HCEC 1CT (cell line): ENCODE measurements at regions not wholly inside any gene's neighbourhood (a gene's known extent, or its start where the extent isn't known, plus 50 kb on each side); places are given as distances from the start of the nearest gene placed in this dataset.

Experiments
- DNase-seq: peaks from one replicate; pipeline ENCODE4 v3.0.0-alpha.2; 2017

GRCh38 chr9:78606001-78606379, 309.1 kb downstream of the PSAT1 start:
- no peak for DNase-seq

DNA sequence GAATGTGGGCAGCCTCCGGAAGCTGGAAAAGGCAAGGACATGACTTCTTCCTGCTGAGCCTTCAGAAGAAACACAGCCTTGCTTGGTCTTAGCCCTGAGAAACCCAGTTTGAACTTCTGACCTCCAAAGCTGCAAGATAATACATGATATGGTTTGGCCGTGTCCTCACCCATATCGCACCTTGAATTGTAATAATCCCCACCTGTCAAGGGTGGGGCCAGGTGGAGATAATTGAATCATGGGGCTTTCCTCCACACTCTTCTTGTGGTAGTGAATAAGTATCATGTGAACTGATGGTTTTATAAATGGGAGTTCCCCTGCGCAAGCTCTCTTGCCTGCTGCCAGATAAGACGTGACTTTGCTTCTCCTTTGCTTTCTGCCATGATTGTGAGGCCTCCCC, 310.9 kb downstream of the PSAT1 start:
- DNase-seq: no peak

GRCh38 chr9:78609450-78609849, 312.5 kb downstream of the PSAT1 start:
- no peak for DNase-seq

- DNase-seq: peak; percentile 78
These were observed 315.2 kb downstream of the PSAT1 start for GRCh38 chr9:78612091-78612490.

DNA sequence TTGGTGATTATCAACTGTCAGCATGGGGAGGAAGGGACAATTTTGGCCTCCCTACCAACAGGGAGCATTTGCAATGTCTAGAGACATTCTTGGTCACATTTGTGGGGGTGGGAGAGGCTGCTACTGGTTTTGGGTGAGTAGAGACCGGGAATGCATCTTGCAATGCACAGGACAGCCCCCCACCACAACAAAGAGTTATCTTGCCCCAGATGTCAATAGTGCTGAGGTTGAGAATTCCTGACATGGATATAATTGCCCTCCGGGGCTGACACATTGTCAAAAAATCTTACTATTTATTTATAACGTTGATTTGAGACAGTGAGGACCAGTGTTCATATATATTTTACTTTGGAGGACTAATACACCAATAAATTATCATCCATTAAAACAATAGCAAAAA, 316.1 kb downstream of the PSAT1 start:
- no peak for DNase-seq

GRCh38 chr9:78614892-78615291, 318.0 kb downstream of the PSAT1 start:
- DNase-seq: no peak

- DNase-seq: no peak
These were observed 318.4 kb downstream of the PSAT1 start for GRCh38 chr9:78615372-78615771.

- no peak for DNase-seq
These were observed 321.8 kb downstream of the PSAT1 start for GRCh38 chr9:78618735-78619134.

- no peak for DNase-seq
These were observed 323.4 kb downstream of the PSAT1 start for GRCh38 chr9:78620303-78620702.

DNA sequence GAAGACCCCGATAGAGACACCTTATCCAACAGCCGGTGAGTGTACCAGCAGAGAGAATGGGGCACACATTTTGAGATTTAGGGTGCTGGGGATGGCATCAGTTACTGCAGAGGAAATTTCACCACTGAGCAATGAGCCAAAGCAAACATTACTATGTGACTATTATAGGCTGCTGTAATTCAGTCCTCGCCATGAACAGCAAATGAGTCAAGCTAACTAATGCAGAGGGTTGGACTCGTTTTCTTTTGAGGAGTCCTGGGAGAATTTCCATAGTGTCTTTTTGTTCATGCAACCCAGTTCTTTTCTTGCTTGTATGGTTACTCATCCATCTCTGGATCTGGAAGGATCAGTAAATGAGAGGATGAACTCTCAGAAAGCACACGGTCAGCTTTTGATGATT, 323.8 kb downstream of the PSAT1 start:
- peak; percentile 74 for DNase-seq

GRCh38 chr9:78622126-78622525, 325.2 kb downstream of the PSAT1 start:
- DNase-seq: no peak

DNA sequence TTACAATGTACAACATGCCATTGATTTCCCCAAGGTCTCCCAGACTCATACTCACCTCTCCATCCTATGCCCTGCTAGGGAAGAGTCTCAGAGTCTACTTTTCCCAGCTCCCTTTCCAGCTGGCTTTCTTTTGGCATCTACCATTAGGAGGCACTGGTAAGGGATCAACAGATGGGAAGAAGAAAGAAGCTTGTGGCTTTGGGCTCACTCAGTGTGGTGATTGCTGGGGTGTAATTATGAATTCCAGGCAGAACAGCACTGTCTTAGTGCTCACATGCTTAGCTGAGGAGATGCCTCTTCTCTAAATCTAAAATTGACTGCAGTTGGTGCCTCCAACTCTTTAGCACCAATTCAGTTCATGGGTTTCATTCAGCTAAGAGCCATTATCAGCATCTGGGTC, 330.0 kb downstream of the PSAT1 start:
- DNase-seq: no peak

GRCh38 chr9:78630966-78631365, 334.0 kb downstream of the PSAT1 start:
- no peak for DNase-seq

DNA sequence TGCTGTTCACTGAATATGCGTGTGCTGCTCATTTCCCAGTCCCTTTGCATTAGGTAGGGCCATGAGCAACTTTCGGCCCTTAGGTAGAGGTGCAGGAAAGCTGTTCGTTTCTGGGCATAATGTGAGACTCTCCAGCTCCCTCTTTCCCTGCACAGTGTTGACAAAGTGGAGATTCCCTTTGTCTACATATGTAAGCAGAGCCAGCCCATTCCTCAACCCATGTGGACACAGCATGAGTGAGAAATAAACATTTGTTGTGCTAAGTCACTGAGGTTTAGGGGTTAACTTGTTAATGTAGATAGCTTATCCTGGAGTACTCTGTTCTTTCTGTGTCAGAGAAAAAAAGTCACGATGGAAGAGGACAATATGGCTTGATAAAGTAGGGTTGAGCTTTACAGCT, 343.8 kb downstream of the PSAT1 start:
- no peak for DNase-seq

GRCh38 chr9:78644359-78644758, 347.4 kb downstream of the PSAT1 start:
- no peak for DNase-seq

DNA sequence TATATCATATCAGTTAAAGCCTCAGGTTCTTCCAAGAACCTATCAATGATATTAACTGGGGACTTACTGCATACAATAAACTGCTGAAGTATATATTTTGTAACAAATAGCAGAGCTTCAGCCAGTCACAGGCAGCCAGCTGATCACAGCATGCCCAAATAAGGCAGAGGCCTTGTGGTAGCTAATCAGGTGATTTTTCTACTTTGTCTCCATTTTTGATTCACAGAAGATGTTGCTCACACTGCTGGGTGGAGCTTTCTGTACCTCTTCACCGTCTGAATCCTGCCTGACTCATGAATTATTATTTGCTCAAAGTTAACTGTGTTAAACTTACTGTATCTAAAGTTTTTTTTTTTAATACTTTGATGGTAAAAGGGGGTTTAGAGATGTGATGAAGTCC, 357.4 kb downstream of the PSAT1 start:
- peak; percentile 21 for DNase-seq

DNA sequence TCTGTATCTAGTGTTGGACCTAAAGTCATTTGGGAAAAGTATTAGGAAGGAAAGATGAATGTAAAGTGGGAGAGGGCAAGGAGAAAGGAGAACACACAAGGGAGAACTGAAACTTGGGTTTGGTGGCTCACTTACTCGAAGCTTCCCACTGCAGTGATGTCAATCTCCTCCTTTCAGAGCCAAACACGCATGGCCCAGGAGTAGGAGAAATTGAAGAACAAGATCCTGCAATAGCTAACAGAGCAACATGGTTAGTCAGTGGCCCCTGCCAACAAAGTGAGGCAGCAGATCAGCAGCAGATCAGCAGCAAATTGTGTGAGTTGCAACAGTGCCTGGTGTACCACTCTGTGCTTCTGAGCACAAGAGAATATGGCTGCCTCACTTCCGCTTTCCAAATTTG, 366.4 kb downstream of the PSAT1 start:
- DNase-seq: no peak

DNA sequence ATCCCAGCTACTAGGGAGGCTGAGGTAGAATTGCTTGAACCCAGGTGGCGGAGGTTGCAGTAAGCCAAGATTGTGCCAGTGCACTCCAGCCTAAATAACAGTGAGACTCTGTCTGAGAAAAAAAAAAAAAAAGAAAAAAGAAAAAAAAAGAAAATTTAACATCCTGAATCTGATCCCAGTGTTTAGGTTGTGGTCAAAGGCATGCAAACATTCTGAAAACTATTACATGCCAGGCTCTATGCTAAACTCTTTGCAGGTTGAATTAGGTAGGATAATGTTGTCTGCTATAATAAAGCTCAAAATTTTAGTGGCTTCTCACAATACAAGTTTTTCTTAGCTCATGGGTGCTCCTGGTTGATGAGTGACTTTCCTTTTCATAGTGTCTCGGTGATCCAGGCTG, 367.4 kb downstream of the PSAT1 start:
- DNase-seq: peak; percentile 3

DNA sequence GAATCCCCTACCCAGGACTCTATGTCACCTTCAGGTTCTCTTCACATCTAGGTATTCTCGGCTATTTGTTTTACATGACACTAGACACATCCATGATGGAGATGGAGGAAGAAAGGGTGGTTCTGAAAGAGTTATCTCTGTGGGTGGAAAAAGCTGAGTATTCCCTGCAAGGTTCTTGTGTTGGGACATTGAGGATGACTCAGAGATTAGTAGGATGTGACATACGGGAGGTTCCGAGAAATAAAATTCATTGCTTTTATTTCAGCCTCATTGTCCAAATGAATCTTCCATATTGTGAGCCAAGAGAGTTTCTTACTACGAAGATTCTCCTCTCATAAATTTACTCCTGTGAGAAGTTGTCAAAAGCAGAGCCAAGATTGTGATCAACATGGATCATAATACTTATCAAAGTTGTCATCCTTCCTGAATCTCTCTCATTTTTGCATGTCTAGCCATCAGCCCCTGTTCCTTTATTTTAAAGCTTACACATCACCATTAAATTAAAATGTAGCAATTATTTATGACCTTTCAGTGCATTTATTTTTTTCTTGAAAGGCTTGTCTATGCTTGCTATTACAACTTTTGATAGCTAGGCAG, 370.0 kb downstream of the PSAT1 start:
- peak; percentile 5 for DNase-seq

GRCh38 chr9:78668148-78668832, 371.4 kb downstream of the PSAT1 start:
- DNase-seq: peak; percentile 3

DNA sequence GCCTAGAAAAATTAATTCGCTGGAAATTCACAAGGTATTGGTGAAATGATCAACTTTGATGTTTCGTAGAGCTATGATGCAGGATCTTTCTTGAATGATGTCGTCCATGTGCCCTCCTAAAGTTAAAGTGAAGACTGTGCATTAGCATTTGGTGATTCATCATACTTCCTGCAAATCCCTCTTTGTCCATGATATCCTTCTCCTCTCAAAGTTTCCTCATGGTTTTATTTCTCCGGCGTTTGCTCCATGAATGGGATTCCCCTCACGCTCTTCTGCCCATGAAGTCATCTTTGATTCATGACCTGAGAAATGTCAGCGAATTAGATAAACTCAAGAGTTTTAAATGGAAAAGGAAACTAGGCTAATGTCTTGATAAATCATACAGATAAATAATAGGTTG, 372.7 kb downstream of the PSAT1 start:
- DNase-seq: no peak

DNA sequence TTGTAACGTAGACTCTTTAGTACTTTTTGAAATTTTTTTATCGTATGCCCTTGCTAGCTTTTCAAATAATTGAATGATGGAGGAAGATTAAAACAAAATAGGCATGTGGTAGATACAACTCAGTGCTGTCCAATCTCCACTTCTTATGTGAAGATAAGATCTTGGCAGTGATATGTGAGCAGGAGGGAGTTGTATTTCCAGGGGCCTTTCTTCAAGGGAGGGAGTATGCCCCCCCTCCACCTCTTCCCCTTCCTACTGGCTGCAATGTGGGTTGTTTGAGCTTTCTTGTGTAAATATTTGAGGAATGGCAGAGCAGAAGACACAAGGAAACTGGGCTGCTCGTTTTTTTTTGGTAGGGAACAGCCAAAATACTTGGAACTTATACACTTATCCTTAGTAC, 374.9 kb downstream of the PSAT1 start:
- no peak for DNase-seq

- DNase-seq: no peak
These were observed 377.9 kb downstream of the PSAT1 start for GRCh38 chr9:78674874-78675273.

- DNase-seq: no peak
These were observed 379.1 kb downstream of the PSAT1 start for GRCh38 chr9:78676009-78676408.

GRCh38 chr9:78676623-78677022, 379.7 kb downstream of the PSAT1 start:
- peak; percentile 61 for DNase-seq
